Inferior parietal cortex (tissue), 1 donor: ENCODE measurements at regions not wholly inside any gene's neighbourhood (a gene's known extent, or its start where the extent isn't known, plus 50 kb on each side); places are given as distances from the start of the nearest gene placed in this dataset.
A peak's percentile ranks its signal among the peaks of the same experiment; 100 is the strongest.
"Not testable (repeated sequence)": the region's sequence is repeated elsewhere in the genome, so short reads cannot be mapped to it uniquely, and the experiment has no call there.

Experiments used
- DNase-seq: peaks from one replicate; pipeline ENCODE4 v3.0.0-alpha.2; 2016; ENCODE audit errors: extremely low spot score

DNA sequence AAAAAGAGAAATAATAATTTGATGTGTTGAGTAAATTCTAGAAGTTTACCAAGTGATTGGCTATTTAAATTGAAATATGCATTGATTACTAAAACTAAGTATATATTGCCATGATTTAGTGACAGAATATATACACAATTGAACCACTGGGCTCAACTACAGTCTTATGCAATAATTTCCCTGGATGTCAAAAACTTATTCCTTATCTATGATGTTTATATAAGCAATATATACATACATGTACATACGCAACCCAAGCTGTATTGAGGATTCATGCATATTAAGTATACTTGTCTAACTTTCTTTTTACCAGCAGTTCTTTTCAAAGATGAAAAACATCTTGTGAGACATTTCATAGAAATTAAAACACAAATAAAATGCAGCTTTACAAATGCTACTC is 165.8 kb downstream of the ZIC4 start:
- DNase-seq = no peak

DNA sequence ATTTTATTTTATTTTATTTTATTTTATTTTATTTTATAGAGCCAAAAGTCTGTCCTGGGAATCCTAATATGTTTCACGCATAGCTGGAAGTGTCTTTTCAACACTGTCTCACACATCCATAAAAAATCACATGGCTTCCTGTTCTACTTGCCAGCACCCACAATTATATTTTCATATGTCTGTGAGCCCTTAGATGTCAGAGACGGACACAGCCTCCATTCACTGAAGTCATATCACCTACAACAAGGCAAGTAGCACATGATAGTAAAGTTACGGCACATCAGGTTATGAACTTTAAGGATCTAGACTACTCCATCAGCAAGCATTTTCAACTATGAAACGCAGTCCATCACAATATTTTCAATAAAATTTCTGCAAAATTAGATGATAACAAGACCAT is 168.4 kb downstream of the ZIC4 start:
- DNase-seq = no peak

DNA sequence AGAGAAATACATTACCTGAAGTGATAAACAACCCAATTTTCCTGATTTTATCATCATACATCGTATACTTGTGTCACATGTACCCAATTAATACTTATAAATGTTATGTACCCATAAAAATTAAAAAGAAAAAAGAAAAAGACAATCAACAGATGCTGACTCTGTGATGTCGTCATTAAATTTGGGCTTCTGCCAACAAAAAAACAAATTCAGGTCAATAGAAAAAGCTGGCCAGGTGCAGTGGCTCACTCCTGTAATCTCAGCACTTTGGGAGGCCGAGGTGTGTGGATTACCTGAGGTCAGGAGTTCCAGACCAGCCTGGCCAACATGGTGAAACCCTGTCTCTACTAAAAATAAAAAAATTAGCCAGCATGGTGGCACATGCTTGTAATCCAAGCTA is 174.4 kb downstream of the ZIC4 start:
- DNase-seq = not testable (repeated sequence)

DNA sequence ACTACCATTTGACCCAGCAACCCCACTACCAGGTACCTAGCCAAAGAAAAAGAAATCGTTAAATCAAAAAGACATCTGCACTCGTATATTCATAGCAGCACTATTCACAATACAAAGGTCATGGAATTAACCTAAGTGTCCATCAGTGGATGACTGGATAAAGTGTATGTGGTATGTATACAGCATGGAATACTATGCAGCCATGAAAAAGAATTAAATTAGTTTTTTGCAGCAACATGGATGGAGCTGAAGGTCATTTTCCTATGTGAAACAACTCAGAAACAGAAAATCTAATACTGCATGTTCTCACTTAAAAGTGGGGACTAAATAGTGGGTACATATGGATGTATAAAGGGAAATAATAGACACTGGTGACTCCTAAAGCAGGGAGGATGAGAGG is 175.2 kb downstream of the ZIC4 start:
- DNase-seq = no peak

DNA sequence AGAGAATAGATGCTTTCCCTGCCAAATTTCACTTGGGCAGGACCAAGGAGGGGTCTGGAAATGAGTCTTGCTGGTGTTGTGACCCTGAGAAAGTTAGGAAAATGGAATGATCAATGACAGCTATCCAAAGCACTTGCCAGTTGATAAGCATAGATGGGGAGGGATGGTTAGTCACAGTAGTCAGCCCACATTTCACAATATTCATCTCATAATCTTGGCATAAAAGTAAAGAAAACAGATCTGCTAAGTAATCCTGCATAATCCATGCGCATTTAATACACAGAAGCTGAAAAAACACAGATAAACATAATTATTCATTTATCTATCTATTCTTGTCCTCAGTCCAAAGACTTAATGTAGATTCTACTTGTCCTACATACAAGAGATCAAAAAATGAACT is 184.1 kb downstream of the ZIC4 start:
- DNase-seq = no peak

DNA sequence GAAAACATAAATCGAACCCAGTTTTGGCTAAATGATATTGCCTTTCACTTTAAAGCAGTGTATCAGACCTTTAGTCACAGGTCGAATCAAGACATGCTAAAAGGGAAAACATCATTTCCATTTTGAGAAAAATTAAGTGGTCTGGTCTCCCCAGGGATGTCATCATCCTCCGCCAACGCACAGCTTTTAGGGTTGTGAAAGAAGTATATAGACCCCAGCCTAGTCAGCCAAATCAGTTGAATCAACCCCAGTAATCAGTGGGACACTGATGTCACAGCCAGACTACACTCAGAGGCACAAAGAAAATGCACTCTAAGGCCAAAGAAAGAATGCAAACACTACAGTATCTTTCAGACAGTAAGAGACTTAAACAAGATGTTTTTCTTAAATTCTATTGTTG is 187.4 kb downstream of the ZIC4 start:
- DNase-seq = no peak

DNA sequence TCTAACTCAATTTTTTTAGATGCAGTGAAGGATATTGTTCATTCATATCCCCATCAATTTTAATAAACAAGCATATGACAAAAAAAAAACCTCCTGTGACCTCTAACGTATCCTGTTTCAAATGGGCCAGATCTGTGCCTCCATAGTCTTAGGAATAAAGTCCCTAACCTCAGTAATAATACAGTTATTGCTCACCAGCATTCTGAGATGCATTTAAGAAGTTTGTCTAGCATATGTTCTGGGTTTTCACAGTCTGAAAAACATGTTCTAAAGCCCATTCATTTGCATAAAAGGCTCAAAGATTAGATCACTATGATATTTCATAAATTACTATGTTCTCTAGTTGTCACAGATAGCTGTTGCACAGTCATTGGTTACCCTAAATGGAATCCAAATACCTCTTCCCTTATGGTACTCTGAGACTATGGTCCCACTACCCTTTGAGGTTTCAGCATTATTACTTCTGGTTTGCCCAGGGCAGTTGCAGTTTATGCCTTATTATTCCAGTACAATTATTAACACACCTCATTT is 190.1 kb downstream of the ZIC4 start:
- DNase-seq = no peak

DNA sequence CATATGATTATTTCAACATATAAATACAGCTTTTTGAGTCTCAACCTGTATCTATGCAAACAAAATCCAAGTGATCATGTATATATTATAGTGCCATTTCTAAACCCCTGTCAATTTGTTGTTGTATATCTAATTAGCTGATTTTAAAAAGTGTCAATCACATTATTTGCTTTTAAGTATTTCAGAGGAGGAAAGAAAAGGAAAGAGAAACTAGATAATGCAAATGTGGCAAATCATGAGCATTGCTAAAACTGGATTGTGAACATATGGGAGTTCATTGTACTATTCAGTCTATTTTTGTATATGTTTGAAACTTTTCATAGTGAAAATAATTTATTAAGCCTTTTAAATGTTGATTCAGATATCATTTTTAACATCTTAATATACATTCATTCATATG is 190.7 kb downstream of the ZIC4 start:
- DNase-seq = no peak

DNA sequence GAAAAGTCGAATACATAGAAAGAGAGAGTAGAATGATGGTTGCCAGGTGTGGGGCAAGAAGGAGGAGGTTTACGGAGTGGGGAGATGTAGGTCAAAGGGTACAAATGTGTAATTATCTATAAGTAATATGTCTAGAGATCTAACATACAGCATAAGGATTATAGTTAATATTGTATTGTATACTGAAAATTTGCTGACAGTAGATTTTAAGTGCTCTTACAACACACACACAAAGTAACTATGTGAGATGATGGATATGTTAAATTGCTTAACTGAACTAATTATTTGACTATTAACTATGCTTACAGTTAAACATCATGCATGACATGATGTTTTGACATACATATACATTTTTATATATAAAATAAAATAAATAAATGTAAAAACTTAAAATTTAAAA is 192.7 kb downstream of the ZIC4 start:
- no peak for DNase-seq

DNA sequence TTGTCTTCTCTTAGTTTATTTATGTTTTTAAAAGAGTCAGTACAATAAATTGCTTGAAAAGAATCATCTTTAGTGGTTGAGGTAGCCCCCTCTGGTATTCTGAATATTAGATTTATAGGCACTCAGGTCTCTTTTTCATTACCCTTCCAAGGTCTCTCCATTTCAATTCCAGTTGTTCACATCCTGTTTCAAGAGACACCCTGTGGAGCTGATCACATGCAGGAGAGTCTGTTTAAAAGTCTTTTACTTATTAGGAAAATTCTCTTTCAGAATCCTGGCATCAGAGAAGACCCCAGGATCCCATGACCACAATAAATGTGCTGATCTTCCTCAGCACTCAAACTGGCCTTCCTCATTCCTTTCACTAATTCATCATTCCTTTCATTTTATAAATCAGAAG is 195.7 kb downstream of the ZIC4 start:
- no peak for DNase-seq

DNA sequence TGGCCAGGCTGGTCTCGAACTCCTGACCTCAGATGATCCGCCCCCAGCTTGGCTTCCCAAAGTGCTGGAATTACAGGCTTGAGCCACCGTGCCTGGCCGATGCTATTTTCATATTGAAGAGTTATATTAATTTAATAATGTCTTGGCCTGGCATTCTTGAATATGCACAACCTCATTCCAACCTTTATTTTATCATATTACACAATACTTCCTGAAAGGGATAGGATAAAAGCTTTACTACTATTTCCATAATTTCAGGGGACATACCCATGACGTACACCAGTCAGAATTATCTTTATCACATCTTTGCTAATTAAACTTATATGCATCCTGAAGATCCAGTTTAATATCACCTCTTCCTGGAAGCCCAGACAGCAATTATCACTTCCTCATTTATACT is 205.3 kb downstream of the ZIC4 start:
- DNase-seq = no peak

DNA sequence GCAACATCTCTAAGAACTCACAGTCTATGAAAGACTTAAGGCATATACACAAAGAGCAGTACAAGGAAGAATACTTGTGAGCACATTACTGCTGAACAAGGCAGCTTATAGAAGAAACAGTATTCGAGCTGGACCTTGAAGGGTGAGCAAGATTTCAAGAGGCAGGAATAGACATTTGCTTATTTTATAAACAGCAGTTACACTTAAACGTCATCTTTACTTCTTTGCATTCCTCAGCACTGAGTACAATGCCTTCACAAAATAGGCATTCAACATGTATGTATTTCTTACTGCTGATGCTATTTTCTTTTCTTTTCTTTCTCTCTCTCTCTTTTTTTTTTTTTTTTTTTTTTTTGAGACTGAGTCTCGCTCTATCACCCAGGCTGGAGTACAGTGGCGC is 205.8 kb downstream of the ZIC4 start:
- DNase-seq = no peak

DNA sequence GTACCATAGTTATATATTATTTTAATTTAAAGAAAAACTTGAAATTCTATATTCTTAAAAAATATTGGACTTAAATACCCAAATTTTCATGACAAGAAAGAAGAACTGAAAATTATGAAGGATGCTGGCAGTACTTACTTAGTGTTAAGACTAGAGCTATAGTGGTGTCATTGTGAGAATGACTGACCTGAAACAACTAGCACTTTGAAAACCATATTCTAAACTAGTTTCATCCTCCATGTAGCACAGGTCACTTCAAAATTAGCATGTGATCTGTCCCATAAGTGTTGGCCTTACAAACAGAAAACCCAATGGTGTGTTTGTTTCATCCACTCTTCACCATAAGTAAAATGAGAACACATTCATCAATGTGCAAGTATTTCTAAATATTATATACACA is 208.6 kb downstream of the ZIC4 start:
- DNase-seq = no peak

DNA sequence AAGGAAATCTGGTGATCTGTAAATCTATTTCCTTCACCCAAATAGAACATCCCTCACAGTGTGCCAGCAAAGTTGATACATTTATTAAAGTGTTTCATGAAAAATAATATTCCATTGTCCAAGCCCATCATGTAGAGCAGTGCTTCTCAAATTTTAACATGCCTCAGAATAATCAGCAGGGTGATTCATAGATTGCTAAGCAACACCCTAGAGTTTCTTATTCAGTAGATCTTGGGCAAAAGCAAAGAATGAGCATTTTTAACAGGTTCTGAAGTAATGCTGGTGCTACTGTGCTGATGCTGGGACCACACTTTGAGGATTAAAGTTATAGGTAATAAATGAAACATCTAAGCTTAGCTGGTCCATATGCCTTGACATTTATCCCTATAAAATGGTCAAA is 210.5 kb downstream of the ZIC4 start:
- DNase-seq = no peak

DNA sequence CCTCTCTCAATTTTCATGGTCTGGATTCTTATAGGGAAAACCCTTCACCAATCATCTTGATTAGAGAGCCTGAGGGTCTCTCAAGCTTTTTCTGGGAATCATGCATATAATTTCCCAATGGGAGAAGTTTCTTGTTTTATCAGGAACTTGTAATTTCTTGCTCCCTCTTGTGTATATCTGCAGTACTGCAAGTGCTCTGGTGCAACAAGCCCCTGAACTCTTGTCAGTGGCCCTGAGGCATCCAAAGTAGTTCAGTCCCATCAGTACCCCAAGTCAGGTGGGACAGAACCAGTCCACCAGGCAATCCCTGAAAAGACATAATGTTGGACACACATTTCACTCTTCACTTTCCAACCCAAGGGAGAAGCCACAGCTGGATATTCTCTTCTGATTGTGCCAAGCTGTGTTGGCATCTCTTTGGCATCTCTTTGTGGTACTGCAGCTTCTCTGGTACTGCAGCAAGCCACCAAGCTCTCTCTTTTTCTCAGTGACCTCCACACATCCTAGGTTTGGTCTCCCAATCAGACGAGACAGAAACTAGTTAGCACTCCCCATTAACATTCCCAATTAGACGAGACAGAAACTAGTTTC is 214.5 kb downstream of the ZIC4 start:
- DNase-seq = peak; percentile 68

DNA sequence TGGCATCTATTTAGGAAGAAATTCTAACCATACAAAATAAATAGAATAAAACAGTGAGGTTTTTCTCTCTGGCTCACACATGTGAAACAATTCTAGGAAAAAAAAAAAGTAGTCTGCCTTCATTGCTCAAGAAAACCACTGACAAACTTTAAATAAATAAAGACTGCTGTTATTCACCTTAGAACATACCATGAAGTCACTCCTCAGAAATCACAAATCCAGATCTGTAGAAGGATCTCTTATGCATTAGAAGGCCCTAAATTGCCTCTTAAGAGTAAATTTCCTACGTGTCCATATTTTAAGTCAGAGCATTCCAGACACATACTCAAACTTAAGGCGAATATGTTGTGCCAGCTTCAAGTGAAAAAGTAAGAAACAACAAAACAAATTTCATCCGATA is 217.3 kb downstream of the ZIC4 start:
- no peak for DNase-seq

DNA sequence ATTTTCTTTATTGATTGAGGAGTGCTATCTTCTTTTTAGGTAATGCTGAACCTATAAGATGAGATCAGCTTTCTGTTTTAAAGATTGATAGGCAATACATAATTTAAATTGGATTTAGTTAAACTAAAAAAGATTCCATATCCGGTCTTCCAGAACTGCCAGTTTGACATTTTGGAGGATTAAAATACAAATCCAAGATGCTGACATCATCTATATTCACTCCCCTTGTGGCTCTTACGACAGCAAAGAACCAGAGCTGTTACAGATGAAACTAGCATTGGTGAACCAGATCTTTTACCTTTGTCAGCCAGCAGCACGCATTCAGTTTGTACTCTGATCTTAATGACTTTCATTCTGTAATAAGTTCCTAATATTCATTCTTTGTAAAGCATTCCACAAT is 218.7 kb downstream of the ZIC4 start:
- DNase-seq = no peak

DNA sequence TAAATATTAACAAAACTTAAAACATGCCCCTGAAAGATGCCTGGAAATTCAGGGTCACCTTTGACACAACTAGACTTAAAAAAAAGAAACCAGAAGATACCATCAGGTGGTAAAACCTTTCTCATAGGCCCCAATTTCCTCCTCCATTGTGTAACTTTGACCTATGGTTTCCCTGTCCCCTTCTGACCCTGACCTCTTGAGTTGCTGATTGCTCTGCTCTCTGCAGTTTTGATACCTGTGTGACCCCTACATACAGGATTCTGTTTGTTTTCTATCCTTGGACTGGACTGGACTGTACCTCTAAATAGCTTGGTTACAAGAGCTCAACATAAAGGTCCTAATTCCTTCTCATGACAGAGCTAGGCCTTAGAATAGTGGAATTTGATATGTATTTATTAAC is 220.6 kb downstream of the ZIC4 start:
- no peak for DNase-seq

DNA sequence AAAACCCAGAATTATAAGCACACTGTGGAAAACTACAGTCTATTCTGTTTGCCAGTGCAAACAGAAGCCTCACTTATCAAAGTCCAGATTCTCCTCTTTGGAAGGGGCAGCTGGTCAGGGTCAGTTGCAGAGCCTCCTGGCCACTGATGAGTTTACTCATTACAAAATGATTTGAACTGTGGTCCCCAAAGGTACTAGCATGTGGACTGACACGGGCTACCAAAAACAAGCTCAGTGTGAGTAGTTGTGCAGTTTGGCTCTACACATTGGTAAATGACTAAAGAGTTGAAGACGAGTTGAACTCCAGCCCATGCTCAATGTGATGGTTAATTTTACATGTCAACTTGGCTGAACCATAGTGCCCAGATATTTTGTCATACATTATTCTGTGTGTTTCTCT is 221.5 kb downstream of the ZIC4 start:
- DNase-seq = no peak

DNA sequence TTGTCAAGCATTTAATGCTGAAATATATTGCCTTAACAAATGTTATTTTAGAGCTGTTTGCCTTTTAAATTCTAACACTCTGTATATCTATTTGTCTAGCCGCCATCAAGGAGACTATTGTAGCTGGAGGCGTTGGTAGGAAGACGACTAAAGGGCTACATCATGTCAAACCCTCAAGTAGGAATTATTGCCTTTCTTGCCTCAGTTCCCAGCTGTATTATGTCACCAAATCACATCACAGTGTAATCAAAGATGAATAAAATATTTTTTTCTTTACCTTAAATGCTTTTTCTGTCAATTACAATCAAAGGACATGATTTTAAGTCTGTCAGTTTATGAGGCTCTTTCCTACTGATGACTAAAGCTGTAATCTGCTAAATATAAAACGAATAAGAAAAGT is 233.1 kb downstream of the ZIC4 start:
- no peak for DNase-seq

DNA sequence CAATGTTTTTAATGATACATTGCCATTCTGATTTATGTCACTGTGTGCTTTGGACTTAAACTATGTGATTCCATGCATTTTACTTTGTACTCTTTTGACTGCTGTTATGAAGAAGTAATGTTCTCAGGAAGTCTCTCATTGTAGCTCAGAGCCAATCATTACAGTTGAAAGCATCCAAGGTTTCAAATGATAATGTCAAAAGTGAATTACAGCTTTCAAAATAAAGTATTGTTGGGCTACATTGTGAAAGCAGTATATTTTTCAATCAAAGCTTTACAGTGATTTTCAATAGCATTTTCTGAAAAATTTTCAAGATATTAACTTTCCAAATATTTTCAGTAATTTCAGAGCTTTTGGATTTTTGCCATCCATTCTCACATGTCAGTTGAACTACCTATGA is 243.6 kb downstream of the ZIC4 start:
- no peak for DNase-seq

DNA sequence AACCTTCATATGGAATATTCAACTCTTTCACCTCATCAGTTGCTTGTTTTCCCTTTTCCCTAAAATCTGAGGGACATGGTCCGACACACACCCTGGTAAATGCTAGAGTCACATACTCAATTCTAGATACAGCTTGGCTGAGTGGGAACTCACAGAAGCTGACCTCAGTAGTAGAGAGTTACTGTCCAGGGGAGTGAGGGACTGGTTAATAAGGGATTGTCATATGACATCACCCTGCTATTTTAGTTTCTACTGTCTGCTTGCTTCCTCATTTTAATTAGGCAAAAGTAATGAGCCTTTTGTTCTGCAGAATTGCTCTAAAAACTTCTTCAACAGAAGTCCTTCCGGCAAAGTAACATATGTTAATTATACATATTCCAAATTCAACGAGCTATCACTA is 244.5 kb downstream of the ZIC4 start:
- DNase-seq = no peak

DNA sequence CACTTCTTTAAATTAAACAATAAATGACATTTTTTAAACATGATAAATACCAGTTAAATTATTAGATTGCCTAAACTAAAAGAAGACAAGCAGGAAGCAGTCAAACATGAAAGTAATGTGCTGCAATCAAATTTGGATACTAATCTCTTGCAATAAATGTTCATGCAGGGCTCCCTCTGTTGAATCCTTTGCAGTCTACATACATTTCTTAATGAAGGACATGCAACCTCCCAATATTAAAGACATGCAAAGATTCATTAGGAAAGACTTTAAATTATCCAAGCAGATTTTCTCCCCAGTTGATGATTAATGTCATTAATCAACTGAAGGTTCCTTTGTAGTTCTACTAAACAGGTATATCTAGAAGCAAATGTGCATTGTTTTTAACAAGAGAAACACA is 245.4 kb downstream of the ZIC4 start:
- no peak for DNase-seq

DNA sequence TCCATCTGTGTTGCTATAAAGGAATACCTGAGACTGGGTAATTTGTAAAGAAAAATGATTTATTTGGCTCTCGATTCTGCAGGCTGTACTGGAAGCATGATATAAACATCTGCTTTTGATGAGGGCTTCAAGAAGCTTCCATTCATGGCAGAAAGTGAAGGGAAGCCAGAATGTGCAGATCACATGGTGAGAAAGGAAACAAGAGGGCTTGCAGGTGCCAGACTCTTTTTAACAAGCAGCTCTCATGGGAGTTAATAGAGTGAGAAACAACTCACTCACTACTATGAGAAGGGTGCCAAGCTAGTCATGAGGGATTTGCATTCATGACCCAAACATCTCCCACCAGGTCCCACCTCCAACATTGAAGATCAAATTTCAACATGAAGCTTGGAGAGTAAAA is 247.2 kb downstream of the ZIC4 start:
- DNase-seq = no peak

DNA sequence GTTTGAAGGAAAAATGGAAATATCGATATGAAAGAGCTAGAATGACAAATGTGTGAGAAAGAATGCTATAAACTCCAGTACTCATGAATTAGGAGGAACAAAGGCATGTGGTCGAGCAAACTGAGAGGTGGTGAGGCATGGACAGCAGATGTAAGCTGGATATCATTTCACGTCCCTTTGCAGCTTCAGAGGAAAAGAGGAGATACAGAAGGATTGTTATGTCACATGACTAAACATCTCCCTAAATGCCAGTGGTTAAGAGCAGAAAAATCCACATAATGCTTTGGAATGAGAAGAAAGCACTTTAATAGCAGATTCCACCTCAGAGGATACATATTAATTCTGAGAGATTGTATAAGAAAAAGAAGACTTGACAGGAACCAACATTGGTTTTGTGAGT is 248.7 kb downstream of the ZIC4 start:
- no peak for DNase-seq
